ENCODE measurements at regions not wholly inside any gene's neighbourhood (a gene's known extent, or its start where the extent isn't known, plus 50 kb on each side); places are given as distances from the start of the nearest gene placed in this dataset.
"Not testable (repeated sequence)": the region's sequence is repeated elsewhere in the genome, so short reads cannot be mapped to it uniquely, and the experiment has no call there.

DNA sequence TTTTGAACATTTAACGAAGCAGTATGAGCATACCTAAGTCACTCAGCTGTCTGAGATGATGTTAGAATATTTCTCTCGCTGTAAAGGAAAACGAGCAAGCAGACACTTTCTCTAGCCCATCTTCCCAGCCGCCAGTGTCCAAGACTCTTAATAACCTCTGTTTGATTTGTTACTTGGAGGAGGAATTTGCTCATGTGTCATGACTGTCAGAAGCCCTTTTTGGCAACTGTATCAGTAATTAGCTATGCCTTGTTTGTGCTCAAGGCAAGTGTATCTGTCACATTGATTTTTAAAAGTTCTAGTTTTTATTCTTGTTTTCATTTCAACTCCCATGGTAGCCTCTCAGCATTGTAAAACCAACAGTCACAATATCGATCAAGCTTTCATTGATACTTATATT lies 828.4 kb upstream of the SLC10A2 start:
- TF ChIP-seq, protein P1, sequence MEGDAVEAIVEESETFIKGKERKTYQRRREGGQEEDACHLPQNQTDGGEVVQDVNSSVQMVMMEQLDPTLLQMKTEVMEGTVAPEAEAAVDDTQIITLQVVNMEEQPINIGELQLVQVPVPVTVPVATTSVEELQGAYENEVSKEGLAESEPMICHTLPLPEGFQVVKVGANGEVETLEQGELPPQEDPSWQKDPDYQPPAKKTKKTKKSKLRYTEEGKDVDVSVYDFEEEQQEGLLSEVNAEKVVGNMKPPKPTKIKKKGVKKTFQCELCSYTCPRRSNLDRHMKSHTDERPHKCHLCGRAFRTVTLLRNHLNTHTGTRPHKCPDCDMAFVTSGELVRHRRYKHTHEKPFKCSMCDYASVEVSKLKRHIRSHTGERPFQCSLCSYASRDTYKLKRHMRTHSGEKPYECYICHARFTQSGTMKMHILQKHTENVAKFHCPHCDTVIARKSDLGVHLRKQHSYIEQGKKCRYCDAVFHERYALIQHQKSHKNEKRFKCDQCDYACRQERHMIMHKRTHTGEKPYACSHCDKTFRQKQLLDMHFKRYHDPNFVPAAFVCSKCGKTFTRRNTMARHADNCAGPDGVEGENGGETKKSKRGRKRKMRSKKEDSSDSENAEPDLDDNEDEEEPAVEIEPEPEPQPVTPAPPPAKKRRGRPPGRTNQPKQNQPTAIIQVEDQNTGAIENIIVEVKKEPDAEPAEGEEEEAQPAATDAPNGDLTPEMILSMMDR (IDR thresholded peaks at IDR 0.05; ENCODE audit: unreplicated experiment in 3 of 3) = no peak
- Mint-ChIP-seq H3K27me3 (ENCODE audit: low read depth) (no peaks in the 10 kb centered on the region), H3K27ac (peak overlapping the region in 2 of 3 experiments; percentile 6 to 27), H3K36me3 (ENCODE audit: low read depth) (no peaks in the 10 kb centered on the region), H3K4me3 (no peak overlapping the region), H3K4me1 (no peaks in the 10 kb centered on the region), H3K9me3 (no peaks in the 10 kb centered on the region)

DNA sequence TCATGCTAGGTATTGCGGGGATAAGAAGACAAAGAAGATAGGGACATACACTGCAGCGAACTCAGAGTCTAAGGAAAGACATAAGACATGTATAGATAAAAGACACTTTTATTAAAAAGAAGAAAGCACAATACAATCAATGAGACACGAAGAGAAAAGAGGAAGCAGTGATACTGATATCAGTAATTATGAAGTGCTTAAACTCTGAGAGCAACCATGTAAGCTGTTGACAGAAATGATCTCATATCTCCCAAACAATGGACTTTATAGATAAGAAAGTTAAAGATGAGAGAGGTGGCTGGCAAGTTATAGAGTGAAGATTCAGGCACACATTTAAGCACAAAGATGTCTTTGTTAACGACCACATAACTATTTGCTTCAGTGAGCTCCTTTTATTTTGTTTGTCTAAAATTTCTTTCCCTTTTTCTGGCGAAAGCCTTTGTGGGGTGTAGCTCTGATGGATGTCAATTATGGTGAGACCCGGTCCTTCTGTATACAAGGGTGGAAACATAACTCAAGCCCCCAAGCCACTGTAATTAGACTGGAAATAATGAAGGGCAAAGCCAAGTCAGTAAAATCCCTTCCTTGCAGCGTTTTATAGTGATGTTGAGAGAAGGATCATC lies 818.0 kb upstream of the SLC10A2 start:
- TF ChIP-seq, protein P1 (IDR thresholded peaks at IDR 0.05; ENCODE audit: unreplicated experiment in 3 of 3) = no peak
- Mint-ChIP-seq H3K36me3 (ENCODE audit: low read depth) (no peaks in the 10 kb centered on the region), H3K27me3 (ENCODE audit: low read depth) (no peaks in the 10 kb centered on the region), H3K4me1 (peaks cover 10% of the 10 kb centered on the region), H3K4me3 (no peak overlapping the region), H3K9me3 (no peaks in the 10 kb centered on the region), H3K27ac (no peak overlapping the region)

DNA sequence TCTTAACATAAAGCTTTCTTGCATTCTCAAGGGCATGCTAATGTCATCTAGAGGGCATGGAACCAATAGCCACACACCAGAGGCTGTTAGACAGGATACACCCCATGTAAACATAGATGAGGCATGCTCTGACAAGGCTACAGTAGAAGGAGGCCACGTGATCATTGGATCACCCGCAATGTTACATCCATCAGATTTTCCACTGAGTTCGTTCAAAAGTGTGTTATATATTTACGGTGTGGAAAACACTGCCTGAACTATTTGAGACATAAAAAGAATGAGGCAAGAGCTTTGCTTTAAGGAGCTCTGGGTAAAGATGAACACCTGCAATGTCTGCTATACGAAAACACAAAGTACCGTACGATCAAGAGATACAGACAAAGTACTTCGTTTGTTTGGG lies 817.5 kb upstream of the SLC10A2 start:
- peaks cover 12% of the 10 kb centered on the region for H3K4me1 Mint-ChIP-seq
- TF ChIP-seq, protein P1 (IDR thresholded peaks at IDR 0.05; ENCODE audit: unreplicated experiment in 3 of 3) = no peak
- H3K27ac Mint-ChIP-seq = no peak overlapping the region
- H3K27me3 Mint-ChIP-seq (ENCODE audit: low read depth) = no peaks in the 10 kb centered on the region
- H3K36me3 Mint-ChIP-seq (ENCODE audit: low read depth) = no peaks in the 10 kb centered on the region
- no peaks in the 10 kb centered on the region for H3K9me3 Mint-ChIP-seq
- no peak overlapping the region for H3K4me3 Mint-ChIP-seq

DNA sequence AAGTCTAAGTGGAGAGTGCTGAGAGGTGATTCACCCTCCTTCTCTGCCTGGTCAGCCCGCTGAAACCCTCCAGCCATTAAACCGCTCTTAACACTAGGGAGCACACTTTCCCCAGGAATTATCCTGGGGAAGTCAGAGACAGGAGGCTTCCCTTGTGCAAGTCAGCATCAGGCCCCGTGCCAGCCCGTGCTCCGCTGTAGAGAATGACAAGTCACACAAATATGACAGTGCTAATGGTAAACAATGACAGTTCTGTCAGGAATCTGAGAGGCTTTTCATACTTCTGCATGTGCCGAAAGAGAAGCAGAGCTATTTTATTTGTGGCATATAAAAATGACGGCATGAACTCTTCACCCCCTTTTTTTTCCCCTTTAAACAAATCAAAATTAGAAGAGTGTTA lies 816.9 kb upstream of the SLC10A2 start:
- no peaks in the 10 kb centered on the region for H3K9me3 Mint-ChIP-seq
- H3K36me3 Mint-ChIP-seq (ENCODE audit: low read depth) = no peaks in the 10 kb centered on the region
- no peaks in the 10 kb centered on the region for H3K27me3 Mint-ChIP-seq (ENCODE audit: low read depth)
- TF ChIP-seq, protein P1 (IDR thresholded peaks at IDR 0.05; ENCODE audit: unreplicated experiment in 3 of 3) = peak; percentile 57 to 68 (median 68)
- peaks cover 12% of the 10 kb centered on the region for H3K4me1 Mint-ChIP-seq
- H3K27ac Mint-ChIP-seq = peak overlapping the region; percentile 47 to 66 (median 65)
- peak overlapping the region; percentile 59 to 74 (median 73) for H3K4me3 Mint-ChIP-seq

DNA sequence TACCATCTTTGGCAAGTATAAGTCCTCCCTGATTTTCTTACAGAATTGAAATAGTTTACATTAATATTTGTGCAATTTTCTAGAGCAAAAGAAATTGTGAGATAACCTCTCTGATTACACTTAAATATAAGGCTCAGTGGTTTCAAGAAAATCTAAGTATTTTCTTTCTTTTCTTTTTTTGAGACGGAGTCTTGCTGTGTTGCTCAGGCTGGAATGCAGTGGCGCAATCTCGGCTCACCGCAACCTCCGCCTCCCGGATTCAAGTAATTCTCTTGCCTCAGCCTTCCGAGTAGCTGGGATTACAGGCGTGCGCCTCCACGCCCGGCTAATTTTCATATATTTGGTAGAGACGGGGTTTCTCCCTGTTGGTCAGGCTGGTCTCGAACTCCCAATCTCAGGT lies 813.9 kb upstream of the SLC10A2 start:
- peaks cover 12% of the 10 kb centered on the region for H3K4me1 Mint-ChIP-seq
- H3K36me3 Mint-ChIP-seq (ENCODE audit: low read depth); H3K9me3 Mint-ChIP-seq; H3K27ac Mint-ChIP-seq; H3K27me3 Mint-ChIP-seq (ENCODE audit: low read depth); H3K4me3 Mint-ChIP-seq: not testable (repeated sequence)

DNA sequence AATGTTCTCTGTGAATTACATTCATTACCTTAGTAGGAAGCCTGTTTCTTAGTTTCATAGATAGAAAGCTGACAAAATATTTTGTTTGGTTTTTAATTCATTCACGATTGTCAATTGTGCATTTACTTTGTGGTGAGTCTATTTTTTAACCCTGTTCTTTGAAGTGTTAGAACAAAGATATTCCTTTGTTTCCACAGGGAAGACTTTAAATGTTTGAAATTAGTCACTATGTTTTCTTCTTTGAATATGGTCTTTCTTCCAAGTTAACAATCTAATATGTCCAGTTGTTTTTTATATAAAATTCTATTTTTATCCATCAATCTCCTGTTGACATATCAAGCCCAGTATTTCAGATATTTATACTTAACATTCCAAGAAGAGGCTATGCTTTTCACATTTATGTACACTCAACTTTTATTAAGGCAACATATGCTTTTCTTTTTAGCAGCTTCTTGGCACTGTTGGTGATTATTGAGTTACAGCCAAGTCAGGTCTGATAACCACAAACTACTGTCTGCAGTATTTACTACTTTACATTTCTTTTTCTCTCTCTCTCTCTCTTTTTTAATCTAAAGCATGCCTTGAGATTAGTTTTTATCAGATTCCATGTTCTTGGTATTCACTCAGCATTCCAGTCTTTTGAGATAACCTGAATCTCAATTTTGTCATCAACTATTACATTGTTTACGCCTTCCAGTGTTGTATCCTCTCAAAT lies 812.8 kb upstream of the SLC10A2 start:
- no peaks in the 10 kb centered on the region for H3K9me3 Mint-ChIP-seq
- no peak overlapping the region for H3K27ac Mint-ChIP-seq
- H3K4me1 Mint-ChIP-seq = peaks cover 12% of the 10 kb centered on the region
- H3K27me3 Mint-ChIP-seq (ENCODE audit: low read depth) = no peaks in the 10 kb centered on the region
- TF ChIP-seq, protein P1 (IDR thresholded peaks at IDR 0.05; ENCODE audit: unreplicated experiment in 3 of 3) = no peak
- no peaks in the 10 kb centered on the region for H3K36me3 Mint-ChIP-seq (ENCODE audit: low read depth)
- no peak overlapping the region for H3K4me3 Mint-ChIP-seq
